Neural crest cell (in vitro differentiated cells): ENCODE measurements at regions not wholly inside any gene's neighbourhood (a gene's known extent, or its start where the extent isn't known, plus 50 kb on each side); places are given as distances from the start of the nearest gene placed in this dataset.

Experiments
- DNase-seq: peaks from one replicate; pipeline ENCODE4 v3.0.0; 2021; ENCODE audit warnings: low read depth, mixed read lengths, low spot score
- H3K27ac Mint-ChIP-seq: one replicate; pipeline ENCODE4 v1.8.0; 2021; ENCODE audit warnings: mild to moderate bottlenecking, mixed read lengths; ENCODE audit not compliant: unreplicated experiment
- H3K27me3 Mint-ChIP-seq: 2 replicates; pipeline ENCODE4 v1.8.0; 2021; ENCODE audit warnings: low read depth, mild to moderate bottlenecking, mixed read lengths
- H3K36me3 Mint-ChIP-seq: 2 replicates; pipeline ENCODE4 v1.8.0; 2021; ENCODE audit warnings: low read depth, mild to moderate bottlenecking, mixed read lengths
- H3K4me1 Mint-ChIP-seq: 2 replicates; pipeline ENCODE4 v1.8.0; 2021; ENCODE audit warnings: mixed read lengths
- H3K4me3 Mint-ChIP-seq: one replicate; pipeline ENCODE4 v1.8.0; 2021; ENCODE audit warnings: mild to moderate bottlenecking, mixed read lengths
- H3K9me3 Mint-ChIP-seq: 2 replicates; pipeline ENCODE4 v1.8.0; 2021; ENCODE audit warnings: mixed read lengths
- CTCF ChIP-seq: fragments of 200-600 bp; sonication (generic); conservative IDR thresholded peaks from 2 replicates; pipeline ENCODE4 v1.5.0; 2021; ENCODE audit warnings: antibody characterized with exemption, mild to moderate bottlenecking

- Mint-ChIP-seq H3K27me3 (no peaks in the 10 kb centered on the region), H3K4me3 (no peak overlapping the region), H3K27ac (no peak overlapping the region), H3K4me1 (no peaks in the 10 kb centered on the region), H3K9me3 (peaks cover 6% of the 10 kb centered on the region), H3K36me3 (no peaks in the 10 kb centered on the region)
- TF ChIP-seq CTCF = no peak
- DNase-seq = no peak
These were observed 543.7 kb upstream of the CNTNAP5 start for GRCh38 chr2:123481406-123481805.

- Mint-ChIP-seq H3K4me3 (no peak overlapping the region), H3K27me3 (no peaks in the 10 kb centered on the region), H3K4me1 (no peaks in the 10 kb centered on the region), H3K9me3 (peaks cover 3% of the 10 kb centered on the region), H3K36me3 (no peaks in the 10 kb centered on the region), H3K27ac (no peak overlapping the region)
- DNase-seq = no peak
- TF ChIP-seq CTCF = no peak
These were observed 540.0 kb upstream of the CNTNAP5 start for GRCh38 chr2:123485056-123485455.

GRCh38 chr2:123493687-123494086 is 531.4 kb upstream of the CNTNAP5 start:
- Mint-ChIP-seq H3K9me3 (no peaks in the 10 kb centered on the region), H3K4me3 (no peak overlapping the region), H3K27me3 (no peaks in the 10 kb centered on the region), H3K36me3 (no peaks in the 10 kb centered on the region), H3K27ac (no peak overlapping the region), H3K4me1 (no peaks in the 10 kb centered on the region)
- DNase-seq = no peak
- TF ChIP-seq CTCF = no peak

GRCh38 chr2:123495241-123495640 is 529.8 kb upstream of the CNTNAP5 start:
- H3K4me1 Mint-ChIP-seq = no peaks in the 10 kb centered on the region
- H3K27ac Mint-ChIP-seq = no peak overlapping the region
- no peaks in the 10 kb centered on the region for H3K9me3 Mint-ChIP-seq
- no peak for DNase-seq
- TF ChIP-seq CTCF = no peak
- H3K36me3 Mint-ChIP-seq = no peaks in the 10 kb centered on the region
- H3K4me3 Mint-ChIP-seq = no peak overlapping the region
- no peaks in the 10 kb centered on the region for H3K27me3 Mint-ChIP-seq

- Mint-ChIP-seq H3K27ac (no peak overlapping the region), H3K36me3 (no peaks in the 10 kb centered on the region), H3K4me1 (no peaks in the 10 kb centered on the region), H3K9me3 (no peaks in the 10 kb centered on the region), H3K27me3 (no peaks in the 10 kb centered on the region), H3K4me3 (no peak overlapping the region)
- TF ChIP-seq CTCF = no peak
- DNase-seq = no peak
These were observed 524.7 kb upstream of the CNTNAP5 start for GRCh38 chr2:123500346-123500745.

- TF ChIP-seq CTCF = no peak
These were observed 524.1 kb upstream of the CNTNAP5 start for GRCh38 chr2:123500988-123501387.

More at GRCh38 chr2:123500988-123501387, 524.1 kb upstream of the CNTNAP5 start:
- H3K36me3 Mint-ChIP-seq = no peaks in the 10 kb centered on the region
- no peak for DNase-seq
- H3K27ac Mint-ChIP-seq = no peak overlapping the region
- no peaks in the 10 kb centered on the region for H3K4me1 Mint-ChIP-seq
- no peaks in the 10 kb centered on the region for H3K27me3 Mint-ChIP-seq
- H3K9me3 Mint-ChIP-seq = no peaks in the 10 kb centered on the region
- H3K4me3 Mint-ChIP-seq = no peak overlapping the region
